HG03039 (cell line): ENCODE measurements at regions not wholly inside any gene's neighbourhood (a gene's known extent, or its start where the extent isn't known, plus 50 kb on each side); places are given as distances from the start of the nearest gene placed in this dataset.

Source experiments
- ATAC-seq: cut with Tn5 transposase; IDR thresholded peaks from one replicate; pipeline ENCODE4 v1.9.1; 2021; ENCODE audit warnings: mild to moderate bottlenecking, moderate library complexity; ENCODE audit not compliant: unreplicated experiment

DNA sequence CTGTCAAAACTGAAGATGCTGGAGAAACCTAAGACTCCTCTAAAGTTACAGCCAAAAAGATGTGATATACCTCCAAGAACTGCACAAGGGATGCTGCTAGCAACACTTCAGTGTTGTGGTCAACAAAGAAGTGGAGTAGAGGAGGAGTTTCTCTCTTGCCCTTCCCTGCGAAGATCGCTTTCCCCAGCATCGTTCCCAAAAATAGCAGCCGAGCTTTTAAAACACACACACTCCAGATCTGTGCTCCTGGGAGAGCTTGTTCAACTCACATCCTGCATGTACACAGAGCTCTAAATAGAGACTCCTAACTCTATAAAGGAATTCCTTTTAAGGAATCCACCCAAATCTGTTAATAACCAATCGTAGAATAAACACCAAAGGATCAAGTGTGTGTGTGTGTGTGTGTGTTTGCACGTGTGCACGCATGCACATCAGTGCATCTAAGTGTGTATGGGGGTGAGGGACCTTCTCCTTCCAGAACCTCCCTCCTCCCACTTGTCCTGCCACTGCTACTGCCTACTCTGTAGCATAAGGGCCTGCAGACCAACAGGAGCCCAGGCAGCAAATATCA lies 58.5 kb downstream of the PSMG1 start:
- ATAC-seq: no peak

DNA sequence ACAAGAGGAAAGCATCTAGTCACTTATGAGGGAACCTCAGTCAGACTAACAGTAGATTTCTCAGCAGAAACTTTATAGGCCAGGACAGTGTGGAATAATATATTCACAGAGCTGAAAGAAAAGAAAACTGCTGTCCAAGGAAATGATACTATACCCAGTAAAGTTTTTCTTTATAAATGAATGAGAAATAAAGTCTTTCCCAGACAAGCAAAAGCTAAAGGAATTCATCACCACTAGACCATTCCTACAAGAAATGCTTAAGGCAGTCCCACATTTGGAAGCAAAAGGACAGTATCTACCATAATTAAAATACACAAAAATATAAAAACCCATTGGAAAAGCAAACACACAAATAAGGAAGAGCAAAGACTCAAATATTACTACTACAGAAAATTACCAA lies 59.9 kb downstream of the PSMG1 start:
- no peak for ATAC-seq

DNA sequence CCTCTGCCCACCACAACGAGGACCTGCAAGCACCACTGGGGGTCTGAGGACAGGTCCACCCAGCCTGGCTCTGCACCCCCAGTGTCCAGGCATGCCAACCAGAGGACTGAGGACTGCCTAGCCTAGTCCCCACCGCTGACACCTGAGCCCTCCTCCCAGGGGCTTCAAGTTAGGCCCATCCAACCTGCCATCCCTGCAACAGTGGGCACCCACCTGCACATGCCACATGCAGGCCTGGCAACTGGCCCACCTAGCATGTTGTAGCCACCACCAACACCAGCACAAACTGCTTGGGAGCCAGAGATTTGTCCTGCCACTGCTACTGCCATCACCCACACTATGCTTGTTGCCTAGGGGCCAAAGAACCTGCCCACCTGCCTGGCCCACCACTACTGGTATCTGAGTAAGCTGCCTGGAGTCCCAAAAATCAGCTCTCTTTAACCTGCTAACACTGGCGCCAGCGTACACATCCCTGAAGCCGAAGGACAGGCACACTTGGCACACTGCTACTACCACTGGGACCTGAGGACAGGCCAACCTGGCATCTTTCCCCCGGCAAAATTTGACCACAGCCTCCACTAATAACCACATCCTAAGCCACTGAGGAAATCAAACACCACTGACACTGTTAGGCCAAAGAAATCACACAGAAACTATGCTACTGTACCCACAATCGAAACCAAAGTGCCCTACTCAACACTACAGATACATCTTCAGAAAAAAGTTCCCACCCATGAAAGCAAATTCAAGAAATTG lies 61.5 kb downstream of the PSMG1 start:
- ATAC-seq: no peak

DNA sequence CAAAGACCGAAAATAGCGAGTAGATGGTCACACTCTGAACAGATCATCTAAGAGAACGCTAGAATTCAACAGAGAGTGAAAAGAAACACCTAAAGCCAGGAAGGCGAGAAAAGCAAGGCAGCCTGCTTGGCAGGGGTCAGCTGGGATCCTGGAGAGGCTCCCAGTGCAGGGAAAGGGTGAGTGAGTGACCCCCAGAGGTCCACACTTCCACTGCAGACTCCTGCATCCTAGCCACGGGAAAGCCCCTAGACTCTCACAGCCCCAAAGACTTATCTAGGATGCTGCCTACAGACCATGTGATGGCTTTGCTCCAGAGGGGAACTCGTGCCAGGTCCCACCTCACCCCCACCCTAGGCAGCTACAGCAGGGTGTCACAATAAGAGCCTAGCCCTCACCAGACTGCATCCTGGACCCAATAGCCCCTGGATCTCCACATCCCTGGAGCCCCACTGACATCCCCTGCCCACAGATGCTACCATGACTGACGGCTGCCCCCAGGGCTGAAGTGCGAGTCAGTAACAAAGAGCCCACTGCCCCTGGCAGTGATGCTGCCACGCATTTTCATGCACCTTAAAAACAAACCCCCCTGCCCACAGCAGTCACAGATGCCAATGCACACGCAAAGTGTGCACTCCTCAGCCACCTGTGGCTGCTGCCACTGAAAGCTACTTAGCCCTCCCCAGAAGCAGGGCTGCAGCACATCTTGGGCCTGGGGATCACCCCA lies 62.2 kb downstream of the PSMG1 start:
- no peak for ATAC-seq

DNA sequence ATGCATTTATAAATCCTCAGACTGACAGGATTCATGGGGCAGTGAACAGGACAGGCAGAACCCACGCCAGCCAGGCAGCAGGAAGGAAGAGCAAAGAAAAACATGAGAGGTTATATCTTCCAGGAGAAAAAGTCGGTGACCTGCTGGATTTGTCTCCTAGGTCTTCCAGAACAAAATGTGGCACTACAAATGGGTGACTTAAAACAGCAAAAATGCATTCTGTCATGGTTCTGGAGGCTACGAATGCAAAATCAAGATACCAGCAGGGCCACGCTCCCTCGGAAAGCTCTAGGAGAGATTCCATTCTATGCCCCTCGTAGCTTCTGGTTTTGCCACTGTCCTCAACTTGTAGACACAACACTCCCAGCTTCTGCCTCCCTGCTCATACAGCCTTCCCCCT lies 63.4 kb downstream of the PSMG1 start:
- no peak for ATAC-seq

DNA sequence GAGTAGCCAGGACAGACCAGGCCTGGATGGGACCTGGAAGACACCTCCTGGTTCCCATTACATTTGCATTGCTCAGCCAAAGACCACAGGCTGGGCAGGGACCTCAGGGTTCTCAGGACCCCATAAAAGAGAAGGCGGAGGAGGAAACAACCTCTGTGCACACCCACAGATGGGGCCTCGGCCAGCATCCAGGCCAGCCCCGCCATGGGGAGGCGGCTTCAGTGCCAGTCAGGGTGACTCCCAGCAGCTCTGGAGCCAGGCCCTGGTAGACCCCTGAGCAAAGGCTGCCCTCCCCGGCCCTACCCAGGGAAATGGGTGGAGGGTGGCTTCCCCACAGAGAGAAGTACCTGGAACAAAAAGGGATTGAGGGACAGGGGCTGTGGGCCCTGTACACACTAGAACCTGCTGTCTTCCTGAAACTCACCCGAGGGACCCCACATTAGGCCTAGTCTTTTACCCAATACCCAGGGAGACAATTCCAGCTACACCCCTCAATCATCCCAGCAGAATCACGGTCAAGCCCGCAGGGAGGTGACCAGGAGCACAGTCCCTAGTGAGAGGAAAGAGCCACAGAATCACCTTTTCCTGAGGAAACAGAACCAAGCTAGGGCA lies 64.5 kb downstream of the PSMG1 start:
- ATAC-seq: no peak

DNA sequence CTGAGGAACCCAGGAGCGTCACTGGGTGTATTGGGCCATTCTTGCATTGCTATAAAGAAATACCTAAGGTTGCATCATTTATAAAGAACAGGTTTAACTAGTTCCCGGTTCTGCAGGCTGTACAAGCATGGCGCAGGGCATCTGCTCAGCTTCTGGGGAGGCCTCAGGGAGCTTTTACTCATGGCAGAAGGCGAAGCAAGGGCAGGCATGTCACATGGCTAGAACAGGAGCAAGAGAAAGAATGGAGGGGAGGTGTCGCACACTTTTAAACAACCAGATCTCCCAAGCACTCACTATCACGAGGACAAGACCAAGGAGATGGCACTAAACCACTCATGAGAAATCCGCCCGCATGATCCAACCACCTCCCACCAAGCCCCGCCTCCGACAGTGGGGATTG lies 65.2 kb downstream of the PSMG1 start:
- ATAC-seq: no peak

DNA sequence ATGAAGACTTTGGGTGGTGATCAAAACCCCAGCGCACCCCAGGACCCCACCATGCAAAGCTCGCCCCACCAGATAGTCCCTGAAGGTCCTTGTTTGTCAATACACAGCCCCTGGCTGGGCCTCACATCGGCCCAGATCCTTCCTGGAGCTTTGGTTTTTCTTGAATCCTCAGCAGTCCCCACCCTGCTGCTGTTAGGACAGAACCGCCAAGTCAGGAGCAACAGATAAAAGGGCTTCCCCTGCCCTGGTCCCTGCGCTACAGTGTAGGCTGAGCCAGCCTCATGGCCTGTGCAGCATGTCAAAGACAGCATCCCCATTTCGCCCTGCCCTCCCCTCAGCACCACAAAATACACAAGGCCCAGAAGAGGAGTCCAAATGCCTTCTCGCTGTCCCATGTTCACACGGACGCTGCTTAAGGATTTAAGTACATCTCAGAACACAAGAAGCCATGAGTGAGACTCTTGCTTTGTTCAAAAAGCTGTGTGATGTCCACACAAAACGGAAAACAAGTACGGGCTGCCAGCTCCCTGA lies 65.7 kb downstream of the PSMG1 start:
- ATAC-seq: no peak

DNA sequence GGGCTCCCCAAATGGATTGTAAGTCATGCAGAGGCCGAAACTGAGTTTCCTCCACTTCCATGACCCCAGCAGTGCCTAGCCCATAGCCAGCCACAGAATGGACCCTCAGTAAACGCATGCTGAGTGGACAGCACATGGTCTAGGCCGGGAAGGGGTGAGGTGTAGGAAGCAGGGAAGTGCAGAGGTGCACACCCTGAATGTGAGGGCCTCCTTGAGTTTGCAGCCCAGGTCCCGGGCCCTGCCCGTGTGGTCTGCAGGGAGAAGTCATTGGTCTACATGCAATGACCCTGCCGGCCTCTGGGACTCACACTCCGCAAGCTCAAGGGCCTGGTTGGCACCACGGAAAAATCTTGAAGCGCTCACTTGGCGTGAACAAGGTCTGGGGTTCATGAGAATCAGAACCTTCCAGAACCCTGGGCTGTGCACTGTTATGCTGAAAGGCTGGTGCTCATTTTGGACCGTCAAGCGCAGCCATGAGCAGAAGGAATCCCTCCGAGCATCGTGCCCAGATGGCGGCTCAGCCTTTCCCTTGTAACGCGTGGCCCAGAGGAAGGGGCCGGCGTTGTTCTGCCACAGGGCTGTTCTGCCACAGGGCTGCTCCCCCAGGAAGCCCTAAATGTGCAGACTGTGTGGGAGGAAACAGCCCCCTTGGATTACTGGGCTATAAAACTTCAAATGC lies 66.4 kb downstream of the PSMG1 start:
- no peak for ATAC-seq

DNA sequence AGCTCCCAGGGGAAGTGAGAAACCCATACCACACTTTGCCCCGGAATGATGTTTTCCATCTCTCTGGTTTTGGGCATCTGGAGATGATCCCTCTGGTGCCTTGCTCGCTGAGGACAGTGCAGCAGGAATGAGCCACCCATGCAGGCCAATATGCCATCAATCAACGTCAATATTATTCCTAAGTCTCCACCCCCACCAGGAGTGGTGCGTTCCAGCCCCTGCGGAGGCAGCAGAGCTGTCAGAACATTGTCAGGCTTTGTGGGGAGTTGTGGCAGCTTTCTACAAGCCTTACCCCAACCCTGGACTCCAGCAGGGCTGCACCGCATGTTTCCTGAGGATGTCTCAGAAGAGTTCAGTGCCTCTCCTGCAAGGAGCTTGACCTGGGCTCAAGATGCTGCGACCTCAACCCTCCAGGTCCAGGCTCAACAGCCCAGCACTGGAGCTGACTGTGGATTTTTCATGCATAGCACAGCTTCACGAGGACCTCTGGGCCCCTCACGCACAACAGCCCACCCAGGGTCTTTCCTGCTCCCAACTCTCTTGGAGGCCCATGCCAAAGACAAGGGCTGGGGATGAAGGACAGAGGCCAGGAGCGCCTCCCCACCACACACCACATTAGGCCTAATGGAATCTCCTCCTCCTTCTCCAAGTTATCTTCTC lies 67.5 kb downstream of the PSMG1 start:
- no peak for ATAC-seq

DNA sequence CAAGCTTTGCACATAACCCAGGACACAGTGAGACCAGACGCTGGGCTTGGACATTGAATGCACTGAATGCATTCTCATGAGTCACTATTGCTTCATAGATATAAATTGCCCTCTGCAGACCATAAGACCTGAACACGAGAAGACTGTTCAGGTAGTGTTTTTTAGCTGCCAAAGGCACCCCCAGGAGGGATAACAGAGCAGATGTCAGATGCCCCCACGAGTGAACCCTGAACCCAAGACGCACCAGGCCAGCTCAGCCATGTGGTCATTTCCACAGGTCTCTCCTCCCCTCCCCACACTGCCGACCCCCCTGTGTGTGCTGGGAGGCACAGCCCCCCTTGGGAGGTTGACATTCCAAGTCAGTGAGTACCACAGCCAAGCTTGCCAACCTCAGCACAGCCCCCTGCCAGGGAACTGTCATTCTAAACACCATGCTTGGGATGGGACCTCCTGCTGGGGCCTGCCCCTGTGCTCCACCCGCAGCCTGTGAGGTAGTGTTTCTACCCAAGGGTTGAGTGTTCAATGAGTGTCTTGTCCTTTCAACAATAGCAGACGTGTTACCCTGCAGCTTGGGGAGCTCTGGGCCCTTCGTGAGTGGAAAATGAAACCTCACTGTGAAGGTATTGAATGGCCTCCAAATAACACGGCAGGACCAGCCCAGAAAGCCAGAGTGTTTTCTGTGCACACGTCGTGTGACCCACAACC lies 68.2 kb downstream of the PSMG1 start:
- ATAC-seq: no peak

DNA sequence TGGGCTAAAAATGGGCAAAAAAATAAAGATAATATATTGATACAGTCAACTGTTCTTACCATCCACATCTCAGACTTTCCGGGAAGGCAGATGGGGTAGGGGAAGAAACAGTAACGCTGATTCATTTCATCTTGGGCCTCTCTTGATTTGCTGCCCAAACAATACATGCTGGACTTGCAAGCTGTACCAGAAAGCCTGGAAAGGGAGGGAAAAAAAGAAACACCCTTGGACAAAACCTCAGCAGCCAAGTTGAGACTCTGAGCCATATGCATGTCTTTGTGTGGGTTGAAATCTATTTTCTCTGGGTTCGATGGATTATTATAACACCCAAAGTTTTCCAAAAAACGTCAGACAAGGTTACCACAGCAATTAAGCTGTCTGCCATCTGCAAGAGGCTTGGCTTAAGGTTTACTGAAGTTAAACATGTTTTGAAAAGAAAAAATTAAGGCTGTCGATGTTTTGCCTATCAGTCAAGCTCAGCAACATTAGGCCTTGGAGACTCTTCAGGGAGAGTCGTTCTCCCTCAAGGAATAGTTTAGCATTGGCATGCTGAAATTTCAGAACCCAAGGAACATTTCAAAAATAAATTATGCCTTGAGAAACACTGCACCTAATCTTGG lies 71.2 kb downstream of the PSMG1 start:
- no peak for ATAC-seq

DNA sequence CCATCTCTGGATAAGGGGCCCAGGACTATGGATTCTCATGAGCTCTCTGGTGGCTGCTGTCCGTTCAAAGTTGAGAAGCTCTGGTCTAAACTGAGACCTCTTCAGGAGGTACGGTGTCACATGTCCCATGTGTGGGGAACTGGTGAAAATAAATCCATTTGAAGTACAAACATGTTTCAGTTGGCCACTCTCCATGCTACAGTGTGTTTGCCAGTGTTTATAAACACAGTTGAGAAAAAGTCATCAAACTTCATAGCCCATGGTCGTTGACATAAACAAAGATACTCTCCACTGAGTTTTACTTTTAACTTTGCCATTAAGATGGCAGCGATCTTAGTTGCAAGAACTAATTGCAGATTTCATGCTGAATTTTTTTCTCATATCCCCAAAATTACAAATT lies 72.8 kb downstream of the PSMG1 start:
- no peak for ATAC-seq

DNA sequence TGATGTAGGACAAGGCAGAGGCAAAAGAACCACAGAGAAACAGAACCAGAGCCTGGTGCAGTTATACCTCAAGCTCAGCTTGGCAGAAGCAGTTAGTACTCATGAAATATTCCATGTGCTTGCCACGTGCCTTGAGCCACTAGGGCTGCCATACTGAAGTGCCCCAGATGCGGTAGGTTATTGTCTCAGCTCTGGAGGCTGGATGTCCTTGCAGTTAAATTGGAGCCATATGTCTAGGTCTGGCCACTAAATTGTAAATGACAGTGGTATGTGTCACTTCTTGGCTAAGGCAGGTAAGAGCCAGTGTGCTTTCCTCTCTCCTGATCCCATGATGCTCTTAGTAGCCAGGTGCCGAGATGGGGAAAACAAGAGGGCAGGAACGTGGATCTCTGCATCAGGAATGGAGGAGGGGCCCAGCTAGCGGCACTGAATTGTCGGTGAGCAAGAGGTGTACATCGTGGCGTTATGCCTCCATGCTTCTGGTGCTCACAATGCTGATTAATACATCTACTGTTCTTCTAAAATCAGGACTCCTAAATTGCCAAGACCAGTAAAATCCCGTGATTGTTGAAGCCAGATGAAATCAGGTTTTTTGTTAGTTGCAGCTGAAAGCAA lies 73.5 kb downstream of the PSMG1 start:
- ATAC-seq: no peak

DNA sequence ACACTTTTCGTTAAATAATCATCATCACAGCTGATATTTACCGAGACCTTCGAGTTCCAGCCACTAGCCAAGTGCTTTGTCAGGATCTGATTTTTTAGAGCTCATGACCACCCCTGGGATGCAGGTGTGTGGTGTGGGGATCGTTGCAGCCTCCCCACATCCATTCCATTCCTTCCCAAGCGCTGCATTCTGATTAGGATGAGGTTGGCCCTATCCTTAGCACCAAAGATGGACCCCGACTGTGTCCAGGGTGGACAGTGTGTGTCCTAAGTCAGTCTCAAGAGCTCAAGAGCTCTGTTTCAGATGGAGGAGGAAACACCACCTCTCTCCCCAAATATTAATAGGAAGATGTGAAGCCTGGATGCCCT lies 74.1 kb downstream of the PSMG1 start:
- ATAC-seq: no peak

DNA sequence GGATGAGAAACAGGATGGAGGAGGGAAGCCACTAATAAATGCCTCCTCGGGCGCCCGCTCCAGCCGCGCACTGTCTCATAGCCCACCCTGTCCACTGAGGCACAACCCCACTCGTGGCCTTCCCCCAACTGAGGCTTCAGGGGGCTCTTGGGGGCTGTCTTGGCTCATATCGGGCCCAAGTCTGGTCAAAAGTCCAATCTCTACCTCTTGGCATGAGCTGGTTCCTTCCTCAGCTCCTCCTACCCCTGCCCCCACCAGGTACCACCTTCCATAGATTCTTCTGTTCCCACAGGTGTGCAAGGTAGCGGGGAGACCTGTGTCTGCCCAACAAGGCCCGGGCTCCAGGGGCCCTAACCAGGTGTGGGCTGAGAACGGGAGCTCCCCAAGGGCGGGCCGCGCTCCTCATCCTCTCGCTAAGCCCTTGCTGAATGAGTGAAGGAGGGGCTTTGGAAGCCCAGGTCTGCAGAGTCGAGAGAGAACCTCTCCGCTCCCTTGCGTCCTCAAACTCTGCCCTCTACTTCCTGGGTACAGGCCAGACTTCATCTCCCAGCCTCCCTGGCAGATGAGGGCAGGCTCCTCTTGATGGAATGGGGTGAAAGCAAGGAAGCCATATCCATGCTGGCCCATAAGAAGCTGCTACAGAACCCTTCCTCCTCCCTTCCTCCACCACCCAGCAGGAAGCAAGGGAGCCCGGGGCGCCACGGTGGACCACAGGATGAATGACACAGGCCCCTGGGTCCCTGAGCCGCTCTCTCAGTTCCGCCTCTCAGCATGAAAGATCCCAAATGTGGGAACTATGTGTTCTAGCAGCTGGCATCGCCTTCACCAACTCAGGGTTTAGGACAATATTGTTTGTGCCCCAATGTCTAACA lies 74.7 kb downstream of the PSMG1 start:
- no peak for ATAC-seq

DNA sequence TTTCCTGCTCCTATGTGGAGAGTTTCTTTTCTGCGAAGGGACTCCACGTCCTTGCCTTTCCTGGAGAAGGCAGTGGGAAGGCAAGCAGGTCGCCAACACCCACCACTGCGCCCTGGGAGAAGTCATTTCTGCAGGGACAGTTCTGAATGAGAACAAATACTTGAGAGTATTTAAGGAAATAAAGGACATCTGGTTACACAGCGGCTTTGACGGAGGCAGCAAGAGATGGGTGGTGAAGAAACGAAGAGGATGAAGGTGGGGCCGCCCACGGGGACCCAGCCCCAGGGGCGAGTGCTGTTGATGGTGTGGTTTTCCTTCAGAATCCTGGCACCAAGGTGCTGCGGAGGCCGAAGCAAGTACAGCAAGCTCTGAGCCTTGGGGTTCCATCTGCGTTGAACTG lies 75.5 kb downstream of the PSMG1 start:
- no peak for ATAC-seq

DNA sequence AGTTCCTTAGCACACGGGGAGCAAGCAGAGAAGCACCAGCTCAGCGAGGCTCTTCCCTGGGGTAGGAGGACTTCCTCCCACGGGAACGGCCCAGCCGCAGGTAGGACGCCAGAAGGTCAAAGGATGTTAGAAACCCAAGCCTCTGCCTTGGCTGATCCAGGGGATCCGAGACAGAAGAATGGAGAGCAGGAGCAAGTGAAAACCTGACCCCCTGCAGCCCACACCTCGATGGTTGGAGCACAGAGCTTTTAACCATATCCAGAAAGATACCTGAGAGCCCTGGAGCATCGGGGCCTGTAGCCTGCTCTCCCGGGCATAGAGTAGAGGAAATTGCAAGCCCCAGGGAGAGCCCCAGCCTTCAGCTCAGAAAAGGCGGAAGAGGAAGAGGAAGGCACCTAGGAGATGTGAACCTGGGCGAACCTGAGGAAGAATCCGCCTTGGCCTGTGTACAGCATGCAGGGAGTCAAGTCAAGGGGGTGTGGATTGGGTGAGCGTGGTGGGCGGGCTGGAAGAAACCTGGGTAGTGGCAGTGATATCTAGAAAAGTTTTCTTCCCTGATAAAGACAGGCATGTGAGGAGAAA lies 76.3 kb downstream of the PSMG1 start:
- no peak for ATAC-seq
